SK-N-SH (cell line): ENCODE measurements at regions not wholly inside any gene's neighbourhood (a gene's known extent, or its start where the extent isn't known, plus 50 kb on each side); places are given as distances from the start of the nearest gene placed in this dataset.

Experiments
- CTCF ChIP-seq: fragments of 200-600 bp; sonication (generic); IDR thresholded peaks from 2 replicates; pipeline ENCODE4 v1.6.1; 2017; ENCODE audit warnings: antibody characterized with exemption, mild to moderate bottlenecking, moderate library complexity
- MAX ChIP-seq: IDR thresholded peaks from 2 replicates; pipeline ENCODE4 v1.4.0; 2012; ENCODE audit warnings: low read depth
- USF1 ChIP-seq: IDR thresholded peaks from 2 replicates; pipeline ENCODE4 v1.4.0; 2012; ENCODE audit warnings: low read depth, borderline replicate concordance
- TF ChIP-seq, protein P1 (sequence below): IDR thresholded peaks from 2 replicates; pipeline ENCODE4 v1.4.0; 2012; ENCODE audit warnings: low read depth, borderline replicate concordance

GRCh38 chr13:91134803-91135184 is 212.7 kb upstream of the MIR17HG start:
- TF ChIP-seq MAX = no peak
- no peak for TF ChIP-seq CTCF
- TF ChIP-seq, protein P1, sequence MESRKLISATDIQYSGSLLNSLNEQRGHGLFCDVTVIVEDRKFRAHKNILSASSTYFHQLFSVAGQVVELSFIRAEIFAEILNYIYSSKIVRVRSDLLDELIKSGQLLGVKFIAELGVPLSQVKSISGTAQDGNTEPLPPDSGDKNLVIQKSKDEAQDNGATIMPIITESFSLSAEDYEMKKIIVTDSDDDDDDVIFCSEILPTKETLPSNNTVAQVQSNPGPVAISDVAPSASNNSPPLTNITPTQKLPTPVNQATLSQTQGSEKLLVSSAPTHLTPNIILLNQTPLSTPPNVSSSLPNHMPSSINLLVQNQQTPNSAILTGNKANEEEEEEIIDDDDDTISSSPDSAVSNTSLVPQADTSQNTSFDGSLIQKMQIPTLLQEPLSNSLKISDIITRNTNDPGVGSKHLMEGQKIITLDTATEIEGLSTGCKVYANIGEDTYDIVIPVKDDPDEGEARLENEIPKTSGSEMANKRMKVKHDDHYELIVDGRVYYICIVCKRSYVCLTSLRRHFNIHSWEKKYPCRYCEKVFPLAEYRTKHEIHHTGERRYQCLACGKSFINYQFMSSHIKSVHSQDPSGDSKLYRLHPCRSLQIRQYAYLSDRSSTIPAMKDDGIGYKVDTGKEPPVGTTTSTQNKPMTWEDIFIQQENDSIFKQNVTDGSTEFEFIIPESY = no peak
- TF ChIP-seq USF1 = no peak
